DND-41 (cell line): ENCODE measurements at regions not wholly inside any gene's neighbourhood (a gene's known extent, or its start where the extent isn't known, plus 50 kb on each side); places are given as distances from the start of the nearest gene placed in this dataset.

ENCODE experiments used
- ATAC-seq: fragments of 200-7000 bp; cut with Tn5 transposase; 3 replicates; pipeline ENCODE4 v1.9.1; 2021; ENCODE audit warnings: low read depth; ENCODE audit not compliant: insufficient read depth
- DNase-seq: peaks from one replicate; pipeline ENCODE4 v3.0.0-alpha.2; 2020
- H2AFZ ChIP-seq: 2 replicates; pipeline ENCODE4 v1.6.0; 2012; ENCODE audit warnings: low read depth, low read length
- H3K27ac ChIP-seq: 2 replicates; pipeline ENCODE4 v1.5.1; 2012; ENCODE audit warnings: low read length, inconsistent platforms
- H3K27me3 ChIP-seq: fragments of 200-600 bp; sonication (generic); 2 replicates; pipeline ENCODE4 v1.6.0; 2012; ENCODE audit warnings: low read length, mild to moderate bottlenecking, inconsistent platforms; ENCODE audit not compliant: insufficient read depth, poor library complexity
- H3K36me3 ChIP-seq: 2 replicates; pipeline ENCODE4 v1.5.1; 2012; ENCODE audit warnings: low read length, inconsistent platforms; ENCODE audit not compliant: insufficient read depth
- H3K4me1 ChIP-seq: 2 replicates; pipeline ENCODE4 v1.5.1; 2012; ENCODE audit warnings: mild to moderate bottlenecking, low read length; ENCODE audit not compliant: insufficient read depth
- H3K4me2 ChIP-seq: 2 replicates; pipeline ENCODE4 v1.6.0; 2012; ENCODE audit warnings: mild to moderate bottlenecking, moderate library complexity, low read length, inconsistent platforms; ENCODE audit not compliant: insufficient read depth
- H3K4me3 ChIP-seq, 2 experiments: fragments of 200-600 bp in 1 of 2; shearing (Covaris generic) in 1 of 2; 2 replicates each; pipeline ENCODE4 v1.5.1; 2012 to 2016; ENCODE audit warnings: inconsistent platforms in 2 of 2, low read length in 2 of 2, mild to moderate bottlenecking in 2 of 2, low read depth in 1 of 2, moderate library complexity in 1 of 2
- H3K79me2 ChIP-seq: 2 replicates; pipeline ENCODE4 v1.6.0; 2012; ENCODE audit warnings: low read length, inconsistent platforms; ENCODE audit not compliant: insufficient read depth
- H3K9ac ChIP-seq: 2 replicates; pipeline ENCODE4 v1.6.0; 2012; ENCODE audit warnings: low read depth, mild to moderate bottlenecking, inconsistent platforms, low read length, moderate library complexity
- H3K9me3 ChIP-seq: 2 replicates; pipeline ENCODE4 v1.5.1; 2012; ENCODE audit warnings: low read length, moderate library complexity, mild to moderate bottlenecking, inconsistent platforms; ENCODE audit not compliant: insufficient read depth, severe bottlenecking
- H4K20me1 ChIP-seq: 2 replicates; pipeline ENCODE4 v1.6.0; 2012; ENCODE audit warnings: low read length; ENCODE audit not compliant: insufficient read depth
- CTCF ChIP-seq: IDR thresholded peaks from 2 replicates; pipeline ENCODE4 v1.5.1; 2012; ENCODE audit warnings: borderline replicate concordance, low read length, moderate library complexity, mild to moderate bottlenecking; ENCODE audit not compliant: poor library complexity, severe bottlenecking; ENCODE audit errors: extremely low read depth
- EZH2 ChIP-seq: IDR thresholded peaks from 3 replicates; pipeline ENCODE4 v1.6.1; 2012; ENCODE audit warnings: borderline replicate concordance, low read depth, mild to moderate bottlenecking, moderate library complexity, low read length, inconsistent platforms; ENCODE audit not compliant: severe bottlenecking

DNA sequence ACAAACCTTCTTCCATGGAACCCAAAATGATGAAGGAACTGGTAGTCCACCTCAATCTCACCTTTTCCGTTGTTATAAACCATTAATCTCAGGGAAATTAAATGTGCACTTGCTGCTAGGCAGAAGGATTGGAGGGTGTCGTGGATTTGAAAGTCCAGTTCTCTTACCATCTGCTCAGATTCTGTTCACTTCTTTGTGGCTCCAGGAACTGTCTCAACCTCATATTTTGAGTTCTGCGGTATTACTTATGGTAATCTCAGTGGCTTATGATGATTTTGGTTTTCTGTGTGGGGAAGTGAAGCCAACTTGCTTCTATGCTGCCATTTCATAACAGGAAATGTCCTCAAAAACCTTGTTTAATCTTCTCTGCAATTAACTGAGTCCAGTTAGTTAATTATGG, 136.4 kb downstream of the CDC14C start:
- H3K27ac ChIP-seq = no peak overlapping the region
- H3K36me3 ChIP-seq = no peaks in the 10 kb centered on the region
- H3K4me2 ChIP-seq = no peak overlapping the region
- no peaks in the 10 kb centered on the region for H3K27me3 ChIP-seq
- H4K20me1 ChIP-seq = no peaks in the 10 kb centered on the region
- no peak overlapping the region for H2AFZ ChIP-seq
- H3K4me1 ChIP-seq = no peaks in the 10 kb centered on the region
- ATAC-seq (no peak), DNase-seq (no peak)
- no peak for TF ChIP-seq EZH2
- TF ChIP-seq CTCF = no peak
- no peaks in the 10 kb centered on the region for H3K9me3 ChIP-seq
- H3K9ac ChIP-seq = no peak overlapping the region
- no peaks in the 10 kb centered on the region for H3K79me2 ChIP-seq
- H3K4me3 ChIP-seq = no peak overlapping the region

DNA sequence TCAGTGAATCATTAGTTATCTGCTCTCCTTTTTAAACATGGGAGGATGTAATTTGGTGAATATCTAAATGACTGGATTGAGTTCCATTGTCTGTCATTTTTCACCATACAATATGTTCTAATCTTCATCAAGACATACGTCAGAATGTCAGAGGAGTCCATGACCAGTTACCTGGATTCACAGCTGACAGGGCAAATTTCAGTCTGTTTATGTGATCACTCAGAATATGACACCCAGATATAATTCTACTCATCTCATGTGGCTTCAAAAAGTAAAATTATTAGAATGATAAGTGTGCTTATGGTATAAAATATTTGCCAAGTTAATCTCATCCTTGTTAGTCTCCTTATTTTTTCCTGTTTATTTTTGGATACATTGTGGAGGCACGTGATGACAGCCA, 150.2 kb downstream of the CDC14C start:
- Histone ChIP-seq H2AFZ (no peak overlapping the region), H3K9me3 (no peaks in the 10 kb centered on the region), H3K79me2 (no peaks in the 10 kb centered on the region), H4K20me1 (no peaks in the 10 kb centered on the region), H3K9ac (no peak overlapping the region), H3K36me3 (no peaks in the 10 kb centered on the region), H3K27ac (no peak overlapping the region), H3K4me1 (no peaks in the 10 kb centered on the region), H3K4me2 (no peak overlapping the region), H3K4me3 (no peak overlapping the region), H3K27me3 (no peaks in the 10 kb centered on the region)
- TF ChIP-seq CTCF = no peak
- TF ChIP-seq EZH2 = no peak
- DNase-seq (no peak), ATAC-seq (no peak)

- no peak overlapping the region for H3K4me3 ChIP-seq
- no peak for DNase-seq
- H3K27ac ChIP-seq = no peak overlapping the region
- no peak for ATAC-seq
- no peaks in the 10 kb centered on the region for H3K36me3 ChIP-seq
- TF ChIP-seq EZH2 = no peak
- no peak for TF ChIP-seq CTCF
- H3K79me2 ChIP-seq = no peaks in the 10 kb centered on the region
- no peaks in the 10 kb centered on the region for H3K9me3 ChIP-seq
- H3K27me3 ChIP-seq = no peaks in the 10 kb centered on the region
- H3K4me1 ChIP-seq = no peaks in the 10 kb centered on the region
- H3K9ac ChIP-seq = no peak overlapping the region
- H3K4me2 ChIP-seq = no peak overlapping the region
- H4K20me1 ChIP-seq = no peaks in the 10 kb centered on the region
- H2AFZ ChIP-seq = no peak overlapping the region
Measured at GRCh38 chr7:49080896-49081475, 156.6 kb downstream of the CDC14C start.

DNA sequence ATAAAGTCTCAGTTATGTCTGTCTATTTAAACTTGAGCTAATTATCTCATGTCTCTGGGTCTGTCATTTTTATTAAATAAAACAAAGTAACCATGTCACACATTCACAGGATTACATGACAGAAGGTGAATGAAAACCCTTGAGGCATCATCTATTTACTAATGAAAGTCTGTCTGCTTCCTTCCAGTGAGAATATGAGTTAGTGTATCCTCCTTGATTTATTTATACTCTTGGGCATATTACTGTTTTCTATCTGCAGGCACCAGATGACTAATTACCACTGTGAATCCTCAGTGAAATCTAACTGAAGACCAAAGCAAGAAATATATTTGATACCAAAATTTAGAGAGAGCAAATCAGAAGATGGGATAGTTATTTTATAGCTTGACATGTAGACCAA, 163.7 kb downstream of the CDC14C start:
- Histone ChIP-seq H3K36me3 (no peaks in the 10 kb centered on the region), H3K4me2 (no peak overlapping the region), H3K27me3 (no peaks in the 10 kb centered on the region), H3K9ac (no peak overlapping the region), H3K9me3 (no peaks in the 10 kb centered on the region), H3K4me1 (no peaks in the 10 kb centered on the region), H4K20me1 (no peaks in the 10 kb centered on the region), H3K4me3 (no peak overlapping the region), H3K79me2 (no peaks in the 10 kb centered on the region), H2AFZ (no peak overlapping the region), H3K27ac (no peak overlapping the region)
- ATAC-seq (no peak), DNase-seq (no peak)
- TF ChIP-seq CTCF = no peak
- no peak for TF ChIP-seq EZH2
